Neural cell (in vitro differentiated cells): ENCODE measurements at regions not wholly inside any gene's neighbourhood (a gene's known extent, or its start where the extent isn't known, plus 50 kb on each side); places are given as distances from the start of the nearest gene placed in this dataset.

ENCODE experiments used
- H2AFZ ChIP-seq: fragments of 200-600, 300-800 bp; sonication (generic), shearing (Covaris generic); 2 replicates; pipeline ENCODE4 v1.6.0; 2014; ENCODE audit warnings: low read depth, mild to moderate bottlenecking, antibody characterized with exemption, low read length, moderate library complexity
- H3F3A ChIP-seq: fragments of 200-600 bp; shearing (Covaris generic); 2 replicates; pipeline ENCODE4 v1.6.1; 2016; ENCODE audit warnings: mild to moderate bottlenecking, moderate library complexity, mixed read lengths, antibody characterized with exemption, low read length; ENCODE audit not compliant: insufficient read depth, poor library complexity, severe bottlenecking
- H3K27ac ChIP-seq: fragments of 200-600, 300-800 bp; sonication (generic), shearing (Covaris generic); 2 replicates; pipeline ENCODE4 v1.5.1; 2014; ENCODE audit warnings: mild to moderate bottlenecking, low read length, moderate library complexity
- H3K27me3 ChIP-seq: fragments of 300-800, 200-600 bp; sonication (generic), shearing (Covaris generic); 2 replicates; pipeline ENCODE4 v1.6.0; 2014; ENCODE audit warnings: mild to moderate bottlenecking, low read depth, low read length, moderate library complexity; ENCODE audit not compliant: insufficient read depth
- H3K36me3 ChIP-seq: fragments of 300-800, 200-600 bp; sonication (generic), shearing (Covaris generic); 2 replicates; pipeline ENCODE4 v1.5.1; 2014; ENCODE audit warnings: mild to moderate bottlenecking, antibody characterized with exemption, low read length, moderate library complexity; ENCODE audit not compliant: insufficient read depth
- H3K4me2 ChIP-seq: fragments of 300-800, 200-600 bp; sonication (generic), shearing (Covaris generic); 2 replicates; pipeline ENCODE4 v1.6.0; 2014; ENCODE audit warnings: mild to moderate bottlenecking, low read length
- H3K4me3 ChIP-seq: fragments of 300-800, 200-600 bp; sonication (generic), shearing (Covaris generic); 2 replicates; pipeline ENCODE4 v1.5.1; 2014; ENCODE audit warnings: mild to moderate bottlenecking, low read length, moderate library complexity
- H3K79me2 ChIP-seq: fragments of 200-600 bp; shearing (Covaris generic); replicated peaks from 2 replicates; pipeline ENCODE4 v1.6.0; 2014; ENCODE audit warnings: mild to moderate bottlenecking, low read length, moderate library complexity; ENCODE audit not compliant: insufficient read depth
- H3K9ac ChIP-seq: fragments of 300-800, 200-600 bp; sonication (generic), shearing (Covaris generic); 2 replicates; pipeline ENCODE4 v1.6.1; 2016; ENCODE audit warnings: mild to moderate bottlenecking, low read length, mixed read lengths
- H3K9me2 ChIP-seq: fragments of 200-600 bp; shearing (Covaris generic); 2 replicates; pipeline ENCODE4 v1.6.1; 2016; ENCODE audit warnings: mild to moderate bottlenecking, low read length, mixed read lengths; ENCODE audit not compliant: insufficient read depth
- H3K9me3 ChIP-seq: fragments of 200-600, 300-800 bp; sonication (generic), shearing (Covaris generic); 2 replicates; pipeline ENCODE4 v1.6.1; 2016; ENCODE audit warnings: mild to moderate bottlenecking, mixed run types, low read length, moderate library complexity, mixed read lengths
- H4K20me1 ChIP-seq: fragments of 200-600 bp; shearing (Covaris generic); 2 replicates; pipeline ENCODE4 v1.6.1; 2016; ENCODE audit warnings: mild to moderate bottlenecking, mixed run types; ENCODE audit not compliant: insufficient read depth
- EP300 ChIP-seq: fragments of 450-650 bp; conservative IDR thresholded peaks from 2 replicates; pipeline ENCODE4 v1.6.1; 2014; ENCODE audit warnings: antibody characterized with exemption, mild to moderate bottlenecking, moderate library complexity; ENCODE audit not compliant: poor library complexity, severe bottlenecking
- EZH2 ChIP-seq: fragments of 200-600, 300-800 bp; shearing (Covaris generic), sonication (generic); IDR thresholded peaks from 2 replicates; pipeline ENCODE4 v1.6.1; 2014; ENCODE audit warnings: antibody characterized with exemption, low read length, borderline replicate concordance, mild to moderate bottlenecking; ENCODE audit not compliant: insufficient read depth, poor library complexity, severe bottlenecking
- MXI1 ChIP-seq: fragments of 450-650 bp; conservative IDR thresholded peaks from 2 replicates; pipeline ENCODE4 v1.6.1; 2014; ENCODE audit warnings: antibody characterized with exemption, mild to moderate bottlenecking; ENCODE audit not compliant: poor library complexity, severe bottlenecking
- POLR2AphosphoS5 ChIP-seq: IDR thresholded peaks from 2 replicates; pipeline ENCODE4 v1.6.1; 2012
- RAD21 ChIP-seq: fragments of 450-650 bp; conservative IDR thresholded peaks from 2 replicates; pipeline ENCODE4 v1.6.1; 2014; ENCODE audit warnings: antibody characterized with exemption, mild to moderate bottlenecking, moderate library complexity
- SMC3 ChIP-seq: fragments of 450-650 bp; conservative IDR thresholded peaks from 2 replicates; pipeline ENCODE4 v1.6.1; 2014; ENCODE audit warnings: antibody characterized with exemption, mild to moderate bottlenecking, moderate library complexity; ENCODE audit not compliant: poor library complexity
- TAF1 ChIP-seq: IDR thresholded peaks from 2 replicates; pipeline ENCODE4 v1.6.1; 2012; ENCODE audit warnings: low read depth
- TF ChIP-seq, protein P1 (sequence below): IDR thresholded peaks from 2 replicates; pipeline ENCODE4 v1.6.1; 2012; ENCODE audit warnings: borderline replicate concordance
- TF ChIP-seq, protein P2 (sequence below): fragments of 450-650 bp; IDR thresholded peaks from 2 replicates; pipeline ENCODE4 v1.5.1; 2014; ENCODE audit warnings: antibody characterized with exemption, mild to moderate bottlenecking, moderate library complexity; ENCODE audit not compliant: poor library complexity, severe bottlenecking

DNA sequence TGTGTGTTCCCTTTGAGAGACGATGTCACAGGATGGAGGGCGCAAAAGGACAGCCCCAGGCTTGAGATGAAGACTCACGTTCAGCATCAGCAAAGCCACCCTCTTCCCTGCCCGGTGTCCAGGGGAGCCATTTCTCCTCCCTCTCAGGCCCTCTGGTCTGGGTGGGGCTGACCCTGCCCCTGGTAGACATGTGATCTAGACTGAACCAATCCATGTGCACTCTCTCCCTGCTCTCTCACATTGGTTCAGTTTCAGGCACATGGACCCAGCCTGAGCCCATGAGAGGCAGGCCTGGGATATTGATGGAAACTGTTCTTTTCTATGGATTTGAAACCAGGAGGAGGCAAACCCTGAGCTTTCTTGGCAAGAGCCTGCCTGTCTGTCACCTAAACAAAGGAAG is 115.6 kb upstream of the IGSF21 start:
- Histone ChIP-seq H3K9ac (no peak overlapping the region), H3K27ac (no peak overlapping the region), H4K20me1 (no peaks in the 10 kb centered on the region), H3K79me2 (no peaks in the 10 kb centered on the region), H3K4me2 (no peak overlapping the region), H2AFZ (no peak overlapping the region), H3K27me3 (no peaks in the 10 kb centered on the region), H3K36me3 (no peaks in the 10 kb centered on the region), H3K9me3 (no peaks in the 10 kb centered on the region), H3K4me3 (no peak overlapping the region), H3F3A (no peaks in the 10 kb centered on the region), H3K9me2 (no peaks in the 10 kb centered on the region)
- TF ChIP-seq, protein P1, sequence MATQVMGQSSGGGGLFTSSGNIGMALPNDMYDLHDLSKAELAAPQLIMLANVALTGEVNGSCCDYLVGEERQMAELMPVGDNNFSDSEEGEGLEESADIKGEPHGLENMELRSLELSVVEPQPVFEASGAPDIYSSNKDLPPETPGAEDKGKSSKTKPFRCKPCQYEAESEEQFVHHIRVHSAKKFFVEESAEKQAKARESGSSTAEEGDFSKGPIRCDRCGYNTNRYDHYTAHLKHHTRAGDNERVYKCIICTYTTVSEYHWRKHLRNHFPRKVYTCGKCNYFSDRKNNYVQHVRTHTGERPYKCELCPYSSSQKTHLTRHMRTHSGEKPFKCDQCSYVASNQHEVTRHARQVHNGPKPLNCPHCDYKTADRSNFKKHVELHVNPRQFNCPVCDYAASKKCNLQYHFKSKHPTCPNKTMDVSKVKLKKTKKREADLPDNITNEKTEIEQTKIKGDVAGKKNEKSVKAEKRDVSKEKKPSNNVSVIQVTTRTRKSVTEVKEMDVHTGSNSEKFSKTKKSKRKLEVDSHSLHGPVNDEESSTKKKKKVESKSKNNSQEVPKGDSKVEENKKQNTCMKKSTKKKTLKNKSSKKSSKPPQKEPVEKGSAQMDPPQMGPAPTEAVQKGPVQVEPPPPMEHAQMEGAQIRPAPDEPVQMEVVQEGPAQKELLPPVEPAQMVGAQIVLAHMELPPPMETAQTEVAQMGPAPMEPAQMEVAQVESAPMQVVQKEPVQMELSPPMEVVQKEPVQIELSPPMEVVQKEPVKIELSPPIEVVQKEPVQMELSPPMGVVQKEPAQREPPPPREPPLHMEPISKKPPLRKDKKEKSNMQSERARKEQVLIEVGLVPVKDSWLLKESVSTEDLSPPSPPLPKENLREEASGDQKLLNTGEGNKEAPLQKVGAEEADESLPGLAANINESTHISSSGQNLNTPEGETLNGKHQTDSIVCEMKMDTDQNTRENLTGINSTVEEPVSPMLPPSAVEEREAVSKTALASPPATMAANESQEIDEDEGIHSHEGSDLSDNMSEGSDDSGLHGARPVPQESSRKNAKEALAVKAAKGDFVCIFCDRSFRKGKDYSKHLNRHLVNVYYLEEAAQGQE = no peak
- no peak for TF ChIP-seq EZH2
- TF ChIP-seq RAD21 = no peak

DNA sequence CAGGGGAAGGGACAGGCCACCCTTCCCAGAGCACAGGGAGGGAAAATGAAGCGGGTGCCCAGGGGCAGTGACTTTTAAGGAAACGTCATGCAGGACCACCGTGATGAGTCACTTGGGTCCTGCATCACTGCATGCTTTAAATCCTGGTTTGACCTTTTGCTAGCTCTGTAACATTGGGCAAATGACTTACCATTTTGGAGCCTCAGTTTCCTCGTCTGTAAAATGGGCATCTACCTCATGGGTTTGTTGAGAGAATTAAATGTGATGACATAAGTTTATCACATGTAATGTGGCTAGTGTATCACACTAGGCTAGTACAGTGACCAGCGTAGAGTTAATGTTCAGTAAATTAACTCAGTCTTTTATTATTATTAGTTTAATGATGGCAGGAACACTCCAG is 114.8 kb upstream of the IGSF21 start:
- H3K4me2 ChIP-seq = no peak overlapping the region
- H3K27ac ChIP-seq = no peak overlapping the region
- H3K9ac ChIP-seq = no peak overlapping the region
- no peaks in the 10 kb centered on the region for H3K27me3 ChIP-seq
- TF ChIP-seq SMC3 = no peak
- TF ChIP-seq MXI1 = no peak
- TF ChIP-seq TAF1 = no peak
- TF ChIP-seq POLR2AphosphoS5 = no peak
- TF ChIP-seq, protein P1 = no peak
- TF ChIP-seq RAD21 = no peak
- TF ChIP-seq EZH2 = no peak
- TF ChIP-seq, protein P2, sequence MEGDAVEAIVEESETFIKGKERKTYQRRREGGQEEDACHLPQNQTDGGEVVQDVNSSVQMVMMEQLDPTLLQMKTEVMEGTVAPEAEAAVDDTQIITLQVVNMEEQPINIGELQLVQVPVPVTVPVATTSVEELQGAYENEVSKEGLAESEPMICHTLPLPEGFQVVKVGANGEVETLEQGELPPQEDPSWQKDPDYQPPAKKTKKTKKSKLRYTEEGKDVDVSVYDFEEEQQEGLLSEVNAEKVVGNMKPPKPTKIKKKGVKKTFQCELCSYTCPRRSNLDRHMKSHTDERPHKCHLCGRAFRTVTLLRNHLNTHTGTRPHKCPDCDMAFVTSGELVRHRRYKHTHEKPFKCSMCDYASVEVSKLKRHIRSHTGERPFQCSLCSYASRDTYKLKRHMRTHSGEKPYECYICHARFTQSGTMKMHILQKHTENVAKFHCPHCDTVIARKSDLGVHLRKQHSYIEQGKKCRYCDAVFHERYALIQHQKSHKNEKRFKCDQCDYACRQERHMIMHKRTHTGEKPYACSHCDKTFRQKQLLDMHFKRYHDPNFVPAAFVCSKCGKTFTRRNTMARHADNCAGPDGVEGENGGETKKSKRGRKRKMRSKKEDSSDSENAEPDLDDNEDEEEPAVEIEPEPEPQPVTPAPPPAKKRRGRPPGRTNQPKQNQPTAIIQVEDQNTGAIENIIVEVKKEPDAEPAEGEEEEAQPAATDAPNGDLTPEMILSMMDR = no peak
- TF ChIP-seq EP300 = no peak
- H3K4me3 ChIP-seq = no peak overlapping the region
- no peaks in the 10 kb centered on the region for H3K36me3 ChIP-seq
- no peaks in the 10 kb centered on the region for H3K9me3 ChIP-seq
- H4K20me1 ChIP-seq = no peaks in the 10 kb centered on the region
- no peaks in the 10 kb centered on the region for H3F3A ChIP-seq
- no peaks in the 10 kb centered on the region for H3K9me2 ChIP-seq
- no peaks in the 10 kb centered on the region for H3K79me2 ChIP-seq
- H2AFZ ChIP-seq = no peak overlapping the region
